B cell (primary cell): ENCODE measurements at regions not wholly inside any gene's neighbourhood (a gene's known extent, or its start where the extent isn't known, plus 50 kb on each side); places are given as distances from the start of the nearest gene placed in this dataset.

Experiments used
- ATAC-seq: fragments of 200-7000 bp; cut with Tn5 transposase; one replicate; pipeline ENCODE4 v1.10.0; 2021; ENCODE audit warnings: low read depth, mild to moderate bottlenecking, moderate number of reproducible peaks, moderate library complexity
- CTCF ChIA-PET: fragments of 350-600 bp; sonication (Branson Sonifier 250); formaldehyde crosslinking; loops from one replicate; lab custom pipeline; 2021; ENCODE audit warnings: antibody characterized with exemption, inconsistent platforms; lab: Charles Lee
- POLR2A ChIA-PET: fragments of 350-600 bp; sonication (Branson Sonifier 250); formaldehyde crosslinking; loops from one replicate; lab custom pipeline; 2021; ENCODE audit warnings: antibody characterized with exemption; lab: Charles Lee
- DNase-seq: peaks from one replicate; pipeline ENCODE4 v3.0.0; 2013
- H2AFZ ChIP-seq: 2 replicates; pipeline ENCODE4 v1.6.1; 2012; ENCODE audit warnings: mild to moderate bottlenecking, low read depth, low read length; ENCODE audit not compliant: insufficient read depth, poor library complexity, severe bottlenecking
- H3K27ac ChIP-seq, 2 donors: 1 replicate in 1 of 2; 2 replicates in 1 of 2; pipeline ENCODE4 v1.5.1; 2012 to 2013; ENCODE audit warnings: low read length in 2 of 2, mild to moderate bottlenecking in 2 of 2, moderate library complexity in 1 of 2
- H3K27me3 ChIP-seq, 4 experiments: fragments of 200-600 bp in 1 of 4; sonication (generic) in 1 of 4; replicated peaks in 1 of 4; 1 replicate in 2 of 4; 2 replicates in 2 of 4; pipeline versions ENCODE4 v1.6.1 to v1.7.0; 2013 to 2016; ENCODE audit warnings: low read length in 3 of 4, mild to moderate bottlenecking in 2 of 4, mixed read lengths in 1 of 4, moderate library complexity in 1 of 4; ENCODE audit not compliant: insufficient read depth in 4 of 4, control insufficient read depth in 3 of 4; ENCODE audit errors: control extremely low read depth in 1 of 4
- H3K36me3 ChIP-seq, 2 experiments: replicated peaks in 1 of 2; 1 replicate in 1 of 2; 2 replicates in 1 of 2; pipeline versions ENCODE4 v1.6.1 to v1.7.1; 2013; ENCODE audit warnings: low read length in 1 of 2; ENCODE audit not compliant: insufficient read depth in 2 of 2, control insufficient read depth in 1 of 2; ENCODE audit errors: control extremely low read depth in 1 of 2, extremely low read depth in 1 of 2
- H3K4me1 ChIP-seq, 2 donors: fragments of 200-600 bp in 1 of 2; sonication (generic) in 1 of 2; 1 replicate in 1 of 2; 2 replicates in 1 of 2; pipeline versions ENCODE4 v1.5.1 to v1.6.1; 2013 to 2017; ENCODE audit warnings: low read length in 2 of 2; ENCODE audit not compliant: control insufficient read depth in 2 of 2, insufficient read depth in 2 of 2
- H3K4me2 ChIP-seq: replicated peaks from 2 replicates; pipeline ENCODE3; 2012; ENCODE audit warnings: mild to moderate bottlenecking, low read depth, low read length; ENCODE audit not compliant: poor library complexity, severe bottlenecking
- H3K4me3 ChIP-seq, 5 experiments: fragments of 200-600 bp in 1 of 5; sonication (generic) in 1 of 5; 1 replicate in 3 of 5; 2 replicates in 2 of 5; pipeline versions ENCODE4 v1.5.1 to v1.7.0; 2011 to 2016; ENCODE audit warnings: low read length in 4 of 5, mild to moderate bottlenecking in 4 of 5, low read depth in 2 of 5, control low read depth in 1 of 5, moderate library complexity in 1 of 5; ENCODE audit not compliant: insufficient read depth in 1 of 5; ENCODE audit errors: control extremely low read depth in 1 of 5, extremely low read depth in 1 of 5
- H3K79me2 ChIP-seq: fragments of 200-600 bp; sonication (generic); one replicate; pipeline ENCODE4 v1.6.0; 2016; ENCODE audit warnings: low read length; ENCODE audit not compliant: control insufficient read depth, insufficient read depth
- H3K9ac ChIP-seq: fragments of 200-600 bp; sonication (generic); 2 replicates; pipeline ENCODE4 v1.6.1; 2017; ENCODE audit warnings: mild to moderate bottlenecking, low read length, moderate library complexity
- H3K9me3 ChIP-seq, 3 donors: one replicate each; pipeline versions ENCODE4 v1.6.1 to v1.7.1; 2013; ENCODE audit warnings: low read length in 2 of 3; ENCODE audit not compliant: control insufficient read depth in 2 of 3, insufficient read depth in 1 of 3; ENCODE audit errors: control extremely low read depth in 1 of 3
- H4K20me1 ChIP-seq: 2 replicates; pipeline ENCODE4 v1.6.0; 2012; ENCODE audit warnings: mild to moderate bottlenecking, low read length; ENCODE audit not compliant: insufficient read depth, control insufficient read depth, poor library complexity, severe bottlenecking
- H3K27ac Mint-ChIP-seq: one replicate; pipeline ENCODE4 v1.8.0; 2021; ENCODE audit warnings: mixed read lengths
- H3K27me3 Mint-ChIP-seq: one replicate; pipeline ENCODE4 v1.8.0; 2021; ENCODE audit warnings: mixed read lengths
- H3K4me1 Mint-ChIP-seq: one replicate; pipeline ENCODE4 v1.8.0; 2021; ENCODE audit warnings: mixed read lengths
- H3K4me3 Mint-ChIP-seq: one replicate; pipeline ENCODE4 v1.8.0; 2021; ENCODE audit warnings: mixed read lengths
- H3K9me3 Mint-ChIP-seq: one replicate; pipeline ENCODE4 v1.8.0; 2022; ENCODE audit warnings: mixed read lengths; ENCODE audit not compliant: insufficient read depth
- CTCF ChIP-seq: fragments of 200-600 bp; IDR thresholded peaks from one replicate; pipeline ENCODE4 v1.8.0; 2022; ENCODE audit warnings: antibody characterized with exemption, mild to moderate bottlenecking
- EZH2 ChIP-seq: IDR thresholded peaks from 2 replicates; pipeline ENCODE4 v1.6.1; 2012; ENCODE audit warnings: borderline replicate concordance, low read depth, mild to moderate bottlenecking, moderate library complexity, low read length; ENCODE audit not compliant: insufficient read depth, poor library complexity, severe bottlenecking
- WGBS: methylation state at CpG from one replicate; pipeline ENCODE4 v1.1.5; 2013; ENCODE audit warnings: missing lambda C conversion rate; ENCODE audit not compliant: insufficient coverage; 5-methylcytosine and 5-hydroxymethylcytosine counted together
- intact Hi-C: fragments of 100-400 bp; cut with micrococcal nuclease; formaldehyde crosslinking; loops from one replicate; pipeline ENCODE4 v1.10.0; 2022

- Histone ChIP-seq H3K27me3 (peaks cover 0 to 5% (median 3%) of the 10 kb centered on the region in 4 experiments), H3K9ac (no peak overlapping the region), H4K20me1 (no peaks in the 10 kb centered on the region), H3K27ac (no peak overlapping the region), H2AFZ (no peak overlapping the region), H3K79me2 (no peaks in the 10 kb centered on the region), H3K9me3 (peaks cover 0 to 3% (median 3%) of the 10 kb centered on the region in 3 donors), H3K36me3 (no peaks in the 10 kb centered on the region), H3K4me2 (no peak overlapping the region), H3K4me3 (no peak overlapping the region), H3K4me1 (peaks cover 4 to 5% of the 10 kb centered on the region in 2 donors)
- intact Hi-C loops: no loop called here
- WGBS: no CpG with 5 or more reads among the region's 1 CpG
- Mint-ChIP-seq H3K27ac (no peak overlapping the region), H3K27me3 (peaks cover 12% of the 10 kb centered on the region), H3K9me3 (peaks cover 10% of the 10 kb centered on the region), H3K4me1 (peaks cover 5% of the 10 kb centered on the region), H3K4me3 (no peak overlapping the region)
- CTCF ChIA-PET: interaction anchor here (3.2 kb wide), 1 partner anchor 409 kb away, joined by 21 read pairs; no protein-coding TSS in a partner anchor
- DNase-seq: no peak
- POLR2A ChIA-PET: no interaction called here
- ATAC-seq: no peak
- no peak for TF ChIP-seq EZH2
Measured at GRCh38 chr21:38729291-38729690, 76.4 kb upstream of the ETS2 start.

DNA sequence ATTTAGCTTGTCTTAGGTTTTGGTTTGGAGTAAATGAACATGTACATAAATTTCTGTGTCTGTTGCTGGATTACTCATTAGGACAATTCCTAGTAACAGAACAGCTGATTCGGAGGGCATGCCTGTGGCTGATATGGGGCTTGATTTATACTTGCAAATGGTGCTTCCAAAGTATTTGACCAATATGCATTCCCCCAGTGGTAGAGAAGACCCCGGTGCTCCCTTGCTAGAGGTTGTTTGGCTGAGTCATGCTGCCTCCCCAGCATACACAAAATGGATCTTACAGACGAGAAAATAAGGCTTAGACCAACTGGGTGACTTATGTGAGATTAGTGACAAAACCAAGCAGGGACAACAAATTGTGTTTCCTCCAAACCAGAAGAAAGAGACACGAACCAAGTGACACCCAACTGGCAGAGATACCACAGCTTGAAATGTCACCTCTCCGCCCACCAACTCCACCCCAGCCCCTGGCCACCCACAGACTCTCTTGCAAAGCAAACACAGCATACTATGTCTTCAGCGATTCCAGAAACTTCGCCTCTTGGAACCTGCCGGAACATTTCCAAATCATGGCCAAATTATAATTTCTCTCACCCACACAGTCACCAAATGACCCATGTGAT, 75.9 kb upstream of the ETS2 start:
- ATAC-seq (no peak), DNase-seq (no peak)
- H3K9ac ChIP-seq: no peak overlapping the region
- no peak overlapping the region for H3K4me3 ChIP-seq
- 88% methylated on average over 5 of the region's 8 CpGs for WGBS
- Mint-ChIP-seq H3K27me3 (peaks cover 12% of the 10 kb centered on the region), H3K4me3 (no peak overlapping the region), H3K4me1 (peaks cover 9% of the 10 kb centered on the region), H3K27ac (no peak overlapping the region), H3K9me3 (peaks cover 10% of the 10 kb centered on the region)
- intact Hi-C loops: loop anchor here (5.0 kb wide), 1 partner anchor 513 kb away; no protein-coding TSS in a partner anchor
- no peak overlapping the region for H3K4me2 ChIP-seq
- CTCF ChIA-PET: interaction anchor here (1.0 to 3.2 kb wide), 2 partner anchors 408 to 447 kb away, joined by 3 to 21 read pairs; no protein-coding TSS in a partner anchor
- no peaks in the 10 kb centered on the region for H3K36me3 ChIP-seq
- H3K79me2 ChIP-seq: no peaks in the 10 kb centered on the region
- H4K20me1 ChIP-seq: no peaks in the 10 kb centered on the region
- H3K9me3 ChIP-seq: peaks cover 0 to 3% (median 3%) of the 10 kb centered on the region in 3 donors
- POLR2A ChIA-PET: no interaction called here
- TF ChIP-seq EZH2: no peak
- no peak for TF ChIP-seq CTCF
- H3K27me3 ChIP-seq: peaks cover 0 to 10% (median 8%) of the 10 kb centered on the region in 4 experiments
- peaks cover 9 to 10% of the 10 kb centered on the region in 2 donors for H3K4me1 ChIP-seq
- H2AFZ ChIP-seq: no peak overlapping the region
- H3K27ac ChIP-seq: no peak overlapping the region
